ENCODE measurements at regions not wholly inside any gene's neighbourhood (a gene's known extent, or its start where the extent isn't known, plus 50 kb on each side); places are given as distances from the start of the nearest gene placed in this dataset.

DNA sequence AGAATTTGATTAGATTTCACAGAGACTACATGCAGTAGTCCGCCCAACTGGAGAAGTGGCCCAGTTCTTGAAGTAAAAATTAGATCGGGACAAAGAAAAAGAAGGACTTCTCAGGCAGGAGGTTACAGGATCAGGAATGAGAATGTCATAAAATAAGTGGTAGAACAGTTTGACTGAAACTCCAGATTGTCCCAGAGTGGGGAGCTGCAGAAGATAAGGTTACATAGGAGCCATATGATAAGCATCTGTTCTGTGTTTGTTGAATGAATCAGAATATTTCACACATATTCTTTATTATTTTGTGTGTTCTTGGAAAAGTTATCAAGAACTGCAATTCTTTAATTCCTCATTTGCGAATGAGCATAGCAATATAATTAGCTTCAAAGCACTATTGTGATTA, 210.6 kb downstream of the AASDHPPT start:
- no peak overlapping the region for H3K4me2 ChIP-seq (ENCODE audit: low read length)
- ChIA-PET POLR2A (no interaction called here), RAD21 (ENCODE audit: low non-redundant PET in 1 of 2, low total read pairs in 2 of 2, uncharacterized antibody in 2 of 2, unreplicated experiment in 2 of 2) (no interaction called here), CTCF (interaction anchor here (1.0 to 1.4 kb wide), 2 partner anchors 10 to 132 kb away, joined by 3 to 5 read pairs; no protein-coding TSS in a partner anchor)
- H3K36me3 ChIP-seq (ENCODE audit: control insufficient read depth in 1 of 2, insufficient read depth in 2 of 2, low read length in 2 of 2) = no peaks in the 10 kb centered on the region
- H3K27ac ChIP-seq (ENCODE audit: low read depth, low read length) = no peak overlapping the region
- H3K27me3 ChIP-seq (ENCODE audit: insufficient read depth, low read length) = no peaks in the 10 kb centered on the region
- H4K20me1 ChIP-seq (ENCODE audit: insufficient read depth) = no peaks in the 10 kb centered on the region
- TF ChIP-seq, protein P1, sequence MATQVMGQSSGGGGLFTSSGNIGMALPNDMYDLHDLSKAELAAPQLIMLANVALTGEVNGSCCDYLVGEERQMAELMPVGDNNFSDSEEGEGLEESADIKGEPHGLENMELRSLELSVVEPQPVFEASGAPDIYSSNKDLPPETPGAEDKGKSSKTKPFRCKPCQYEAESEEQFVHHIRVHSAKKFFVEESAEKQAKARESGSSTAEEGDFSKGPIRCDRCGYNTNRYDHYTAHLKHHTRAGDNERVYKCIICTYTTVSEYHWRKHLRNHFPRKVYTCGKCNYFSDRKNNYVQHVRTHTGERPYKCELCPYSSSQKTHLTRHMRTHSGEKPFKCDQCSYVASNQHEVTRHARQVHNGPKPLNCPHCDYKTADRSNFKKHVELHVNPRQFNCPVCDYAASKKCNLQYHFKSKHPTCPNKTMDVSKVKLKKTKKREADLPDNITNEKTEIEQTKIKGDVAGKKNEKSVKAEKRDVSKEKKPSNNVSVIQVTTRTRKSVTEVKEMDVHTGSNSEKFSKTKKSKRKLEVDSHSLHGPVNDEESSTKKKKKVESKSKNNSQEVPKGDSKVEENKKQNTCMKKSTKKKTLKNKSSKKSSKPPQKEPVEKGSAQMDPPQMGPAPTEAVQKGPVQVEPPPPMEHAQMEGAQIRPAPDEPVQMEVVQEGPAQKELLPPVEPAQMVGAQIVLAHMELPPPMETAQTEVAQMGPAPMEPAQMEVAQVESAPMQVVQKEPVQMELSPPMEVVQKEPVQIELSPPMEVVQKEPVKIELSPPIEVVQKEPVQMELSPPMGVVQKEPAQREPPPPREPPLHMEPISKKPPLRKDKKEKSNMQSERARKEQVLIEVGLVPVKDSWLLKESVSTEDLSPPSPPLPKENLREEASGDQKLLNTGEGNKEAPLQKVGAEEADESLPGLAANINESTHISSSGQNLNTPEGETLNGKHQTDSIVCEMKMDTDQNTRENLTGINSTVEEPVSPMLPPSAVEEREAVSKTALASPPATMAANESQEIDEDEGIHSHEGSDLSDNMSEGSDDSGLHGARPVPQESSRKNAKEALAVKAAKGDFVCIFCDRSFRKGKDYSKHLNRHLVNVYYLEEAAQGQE (IDR thresholded peaks at IDR 0.05; ENCODE audit: low read depth) = no peak
- no peak for TF ChIP-seq EZH2phosphoT487 (IDR thresholded peaks at IDR 0.05; ENCODE audit: borderline replicate concordance)
- no peak for TF ChIP-seq SP1 (IDR thresholded peaks at IDR 0.05; ENCODE audit: low read depth)
- no peak for TF ChIP-seq SIN3A (IDR thresholded peaks at IDR 0.05; ENCODE audit: low read depth)
- TF ChIP-seq POLR2AphosphoS5 (IDR thresholded peaks at IDR 0.05; ENCODE audit: low read depth, low read length) = no peak
- no peak for TF ChIP-seq ELF1 (IDR thresholded peaks at IDR 0.05; ENCODE audit: borderline replicate concordance, low read depth)
- TF ChIP-seq, protein P2, sequence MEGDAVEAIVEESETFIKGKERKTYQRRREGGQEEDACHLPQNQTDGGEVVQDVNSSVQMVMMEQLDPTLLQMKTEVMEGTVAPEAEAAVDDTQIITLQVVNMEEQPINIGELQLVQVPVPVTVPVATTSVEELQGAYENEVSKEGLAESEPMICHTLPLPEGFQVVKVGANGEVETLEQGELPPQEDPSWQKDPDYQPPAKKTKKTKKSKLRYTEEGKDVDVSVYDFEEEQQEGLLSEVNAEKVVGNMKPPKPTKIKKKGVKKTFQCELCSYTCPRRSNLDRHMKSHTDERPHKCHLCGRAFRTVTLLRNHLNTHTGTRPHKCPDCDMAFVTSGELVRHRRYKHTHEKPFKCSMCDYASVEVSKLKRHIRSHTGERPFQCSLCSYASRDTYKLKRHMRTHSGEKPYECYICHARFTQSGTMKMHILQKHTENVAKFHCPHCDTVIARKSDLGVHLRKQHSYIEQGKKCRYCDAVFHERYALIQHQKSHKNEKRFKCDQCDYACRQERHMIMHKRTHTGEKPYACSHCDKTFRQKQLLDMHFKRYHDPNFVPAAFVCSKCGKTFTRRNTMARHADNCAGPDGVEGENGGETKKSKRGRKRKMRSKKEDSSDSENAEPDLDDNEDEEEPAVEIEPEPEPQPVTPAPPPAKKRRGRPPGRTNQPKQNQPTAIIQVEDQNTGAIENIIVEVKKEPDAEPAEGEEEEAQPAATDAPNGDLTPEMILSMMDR (IDR thresholded peaks at IDR 0.05 in 2 of 3, conservative IDR thresholded peaks at IDR 0.05 in 1 of 3; ENCODE audit: borderline replicate concordance in 1 of 3, insufficient read depth in 1 of 3, low read depth in 2 of 3, low read length in 2 of 3) = no peak
- TF ChIP-seq, protein P3, sequence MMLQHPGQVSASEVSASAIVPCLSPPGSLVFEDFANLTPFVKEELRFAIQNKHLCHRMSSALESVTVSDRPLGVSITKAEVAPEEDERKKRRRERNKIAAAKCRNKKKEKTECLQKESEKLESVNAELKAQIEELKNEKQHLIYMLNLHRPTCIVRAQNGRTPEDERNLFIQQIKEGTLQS (IDR thresholded peaks at IDR 0.05) = no peak
- TF ChIP-seq RAD21 (IDR thresholded peaks at IDR 0.05; ENCODE audit: low read depth) = no peak
- no peaks in the 10 kb centered on the region for H3K4me1 ChIP-seq (ENCODE audit: control insufficient read depth in 1 of 2, insufficient read depth in 2 of 2, low read length in 2 of 2)
- DNase-seq (ENCODE audit: low read depth, low spot score) (no peak), ATAC-seq (no peak)
- intact Hi-C loops (cut with micrococcal nuclease) = no loop called here
- H3K4me3 ChIP-seq (replicated peaks in 1 of 2; ENCODE audit: low read depth in 1 of 2, low read length in 2 of 2) = no peak overlapping the region
- no TSS peak for BruUV-seq (replicated peaks)
- H3K9ac ChIP-seq (ENCODE audit: low read length) = no peak overlapping the region
- H2AFZ ChIP-seq (ENCODE audit: low read depth, low read length, poor library complexity, severe bottlenecking) = no peak overlapping the region
- H3K79me2 ChIP-seq (ENCODE audit: insufficient read depth, low read length) = no peaks in the 10 kb centered on the region
- no peaks in the 10 kb centered on the region for H3K9me3 ChIP-seq (ENCODE audit: control insufficient read depth in 1 of 2, insufficient read depth in 1 of 2, low read depth in 1 of 2, low read length in 2 of 2)
- H3K9me2 ChIP-seq (ENCODE audit: insufficient read depth) = no peaks in the 10 kb centered on the region
